ENCODE measurements at regions not wholly inside any gene's neighbourhood (a gene's known extent, or its start where the extent isn't known, plus 50 kb on each side); places are given as distances from the start of the nearest gene placed in this dataset.
"Not testable (repeated sequence)": the region's sequence is repeated elsewhere in the genome, so short reads cannot be mapped to it uniquely, and the experiment has no call there.

GRCh38 chr17:56690441-56691291 lies 97.2 kb downstream of the NOG start:
- DNase-seq (ENCODE audit: low read depth): no peak

DNA sequence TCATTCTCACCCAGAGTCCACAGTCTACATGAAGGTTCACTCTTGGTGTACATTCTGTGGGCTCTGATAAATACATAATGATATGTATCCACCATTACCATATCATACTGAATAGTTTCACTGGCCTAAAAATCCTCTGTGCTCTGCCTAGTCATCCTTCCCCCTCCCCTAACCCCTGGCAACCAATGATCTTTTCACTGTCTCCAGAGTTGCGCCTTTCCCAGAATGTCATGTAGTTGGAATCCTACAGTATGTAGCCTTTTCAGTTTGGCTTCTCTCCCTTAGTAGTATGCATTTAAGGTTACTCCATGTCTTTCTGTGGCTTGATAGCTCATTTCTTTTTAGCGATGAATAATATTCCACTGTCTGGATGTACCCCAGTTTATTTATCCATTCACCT lies 101.3 kb downstream of the NOG start:
- DNase-seq (ENCODE audit: low read depth): no peak

- DNase-seq (ENCODE audit: low read depth): no peak
These were observed 103.7 kb downstream of the NOG start for GRCh38 chr17:56697190-56697589.

DNA sequence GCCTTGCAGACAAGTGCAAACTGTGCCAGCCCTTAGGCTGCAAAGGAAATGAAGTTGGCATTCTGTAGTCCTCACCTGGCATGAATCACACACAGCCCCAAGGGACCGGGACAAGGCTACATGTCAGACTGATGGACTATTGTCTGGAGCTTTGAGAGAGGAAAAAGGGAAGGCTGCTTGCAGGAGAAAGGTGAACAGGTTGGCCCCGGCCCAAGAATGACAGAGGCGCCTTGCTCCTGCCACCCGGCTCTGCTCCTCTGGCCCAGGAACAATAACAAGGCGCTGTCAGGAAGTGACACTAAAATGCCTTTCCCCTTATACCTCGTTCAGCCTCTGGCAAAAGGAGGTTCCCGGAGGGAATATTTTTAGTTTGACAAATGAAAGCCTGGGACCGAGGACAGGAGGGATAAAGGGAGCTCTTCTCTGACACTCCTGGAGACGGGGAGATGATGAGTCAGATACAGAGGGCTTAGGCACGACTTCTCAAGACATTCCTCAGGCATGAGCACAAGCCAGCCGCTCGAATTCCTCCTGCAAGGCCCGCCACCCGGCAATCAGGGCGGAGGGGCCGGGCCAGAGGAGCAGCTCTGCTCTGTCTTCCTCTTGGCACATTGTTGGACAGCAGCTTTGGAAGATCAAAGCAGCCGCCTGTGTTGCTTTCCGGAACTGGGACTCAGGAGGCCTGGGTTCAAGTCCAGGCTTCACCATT lies 105.8 kb downstream of the NOG start:
- DNase-seq (ENCODE audit: low read depth): no peak

DNA sequence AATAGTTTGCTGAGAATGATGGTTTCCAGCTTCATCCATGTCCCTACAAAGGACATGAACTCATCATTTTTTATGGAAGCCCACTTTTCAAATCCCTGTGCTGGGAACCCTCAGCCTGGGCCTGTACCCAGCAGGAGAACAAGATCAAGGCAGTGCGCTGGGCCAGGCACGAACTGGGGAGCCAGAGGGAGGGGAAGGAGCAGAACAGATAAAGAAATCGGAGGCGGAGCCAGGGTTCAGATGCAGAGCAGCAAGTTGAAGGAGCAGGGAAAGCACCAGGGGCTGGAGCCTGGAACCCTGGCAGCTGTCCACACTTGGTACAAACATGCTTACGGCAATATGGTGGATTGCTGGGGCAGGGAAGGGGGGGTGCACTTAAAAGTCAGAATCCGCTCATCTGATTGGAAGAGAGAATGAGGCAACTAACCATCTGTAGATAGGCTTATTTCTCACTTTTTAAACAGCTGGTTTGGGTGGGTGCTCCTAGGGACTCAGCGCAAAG lies 107.5 kb downstream of the NOG start:
- no peak for DNase-seq (ENCODE audit: low read depth)

GRCh38 chr17:56707312-56708219 lies 114.1 kb downstream of the NOG start:
- DNase-seq (ENCODE audit: low read depth): no peak

DNA sequence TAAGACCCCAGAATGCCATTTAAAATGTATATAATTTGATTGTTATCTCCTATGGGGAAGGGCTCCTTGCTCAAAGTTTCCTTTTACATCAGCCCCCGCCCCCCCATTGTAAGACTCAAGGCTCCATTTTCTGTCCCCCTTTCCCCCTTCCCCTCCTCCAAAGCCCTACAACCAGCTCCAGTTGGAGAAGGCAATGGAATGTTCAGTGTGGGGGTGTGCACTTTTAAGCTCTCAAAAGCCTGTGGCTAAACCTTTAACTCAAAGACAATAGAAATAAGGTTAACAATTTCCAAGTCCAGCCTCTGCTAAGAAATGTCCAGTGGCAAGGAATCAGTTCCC lies 114.7 kb downstream of the NOG start:
- DNase-seq (ENCODE audit: low read depth): no peak

DNA sequence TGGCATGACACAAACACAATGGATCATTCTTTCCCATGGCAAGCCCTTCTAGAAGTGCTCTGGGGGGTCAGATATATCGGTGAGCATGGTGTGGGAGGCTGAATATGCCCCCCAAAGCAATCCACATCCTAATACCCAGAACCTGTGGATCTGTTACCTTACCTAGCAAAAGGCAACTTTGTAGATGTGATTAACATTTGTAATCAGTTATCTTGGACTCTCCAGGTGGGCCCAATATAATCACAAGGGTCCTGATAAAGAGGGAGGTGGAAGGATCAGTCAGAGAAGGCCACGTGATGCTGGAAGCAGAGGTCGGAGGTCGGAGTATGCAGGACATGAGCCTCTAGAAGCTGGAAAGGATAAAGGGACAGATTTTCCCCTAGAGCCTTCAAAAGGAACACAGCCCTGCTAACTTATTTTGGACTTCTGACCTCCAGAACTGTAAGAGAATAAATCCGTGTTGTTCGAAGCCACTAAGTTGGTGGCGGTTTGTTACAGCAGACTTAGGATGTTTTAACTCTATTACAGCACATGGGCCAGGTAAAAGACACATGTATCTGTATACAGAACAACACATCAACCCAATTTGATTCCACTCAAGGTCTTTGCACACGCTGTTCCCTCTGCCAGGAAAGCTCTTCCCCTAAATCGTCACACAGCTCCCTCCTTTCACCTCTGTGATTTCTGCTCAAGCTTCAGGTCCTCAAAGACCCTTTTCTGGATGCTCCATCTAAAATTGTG lies 115.3 kb downstream of the NOG start:
- no peak for DNase-seq (ENCODE audit: low read depth)

- DNase-seq (ENCODE audit: low read depth): no peak
These were observed 117.5 kb downstream of the NOG start for GRCh38 chr17:56710986-56711385.

DNA sequence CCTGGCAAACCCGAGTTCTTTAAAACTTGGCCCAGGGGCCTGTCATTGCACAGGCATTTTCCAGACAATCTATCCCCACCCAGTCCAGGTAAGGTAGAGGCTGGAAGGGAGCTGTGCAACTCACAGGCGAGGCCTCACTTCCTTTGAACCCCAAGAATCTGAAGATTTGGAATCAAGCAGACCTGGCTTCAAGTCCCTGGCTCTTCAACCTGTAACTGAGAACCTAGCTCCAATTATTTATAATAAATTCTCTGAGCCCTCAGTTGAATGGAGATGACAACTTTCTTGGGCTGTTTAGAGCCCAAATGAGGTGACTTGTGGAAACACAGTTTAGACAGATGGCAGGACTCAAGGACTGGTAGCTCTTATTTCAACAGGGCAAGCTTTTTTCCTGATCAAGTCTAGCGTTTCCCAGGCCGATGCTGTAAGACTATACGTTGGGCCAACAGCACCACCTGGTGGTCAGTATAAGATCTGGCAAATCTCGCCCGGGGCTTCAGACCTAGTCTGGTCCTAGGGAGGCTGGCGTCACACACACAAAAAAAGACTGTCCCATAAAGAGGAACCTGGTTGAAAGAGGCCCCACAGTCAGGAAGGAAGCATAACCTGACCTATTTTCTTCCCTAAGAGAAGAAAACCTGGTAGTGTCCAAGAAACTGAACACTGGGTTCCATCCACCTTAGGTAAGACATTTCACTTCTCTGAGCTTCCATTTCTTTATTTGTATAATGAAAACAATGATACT lies 117.9 kb downstream of the C17orf67 start:
- DNase-seq (ENCODE audit: low read depth): peak; percentile 57

GRCh38 chr17:56717471-56717870 lies 116.2 kb downstream of the C17orf67 start:
- no peak for DNase-seq (ENCODE audit: low read depth)

GRCh38 chr17:56718515-56718914 lies 115.2 kb downstream of the C17orf67 start:
- DNase-seq (ENCODE audit: low read depth): no peak

GRCh38 chr17:56723421-56723820 lies 110.3 kb downstream of the C17orf67 start:
- no peak for DNase-seq (ENCODE audit: low read depth)

DNA sequence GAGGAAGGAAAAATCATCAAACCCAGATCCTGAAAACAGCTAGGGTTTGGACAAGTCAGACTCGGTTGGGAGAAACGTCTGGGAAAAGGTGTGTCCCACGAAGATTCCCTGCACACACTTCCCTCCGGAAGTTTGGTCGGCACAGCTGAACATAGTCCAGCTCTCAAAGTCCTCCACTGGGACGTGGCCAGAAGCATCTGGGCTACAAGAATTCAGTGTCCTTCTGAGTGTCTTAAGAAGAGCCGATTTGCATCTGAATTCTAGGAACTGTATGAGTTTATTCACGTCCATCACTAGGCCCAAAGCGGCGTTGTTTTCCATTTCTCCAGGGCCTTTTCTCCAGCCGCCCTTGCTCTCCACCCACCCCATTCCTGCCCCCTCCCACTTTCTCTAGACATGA lies 109.1 kb downstream of the C17orf67 start:
- DNase-seq (ENCODE audit: low read depth): no peak

DNA sequence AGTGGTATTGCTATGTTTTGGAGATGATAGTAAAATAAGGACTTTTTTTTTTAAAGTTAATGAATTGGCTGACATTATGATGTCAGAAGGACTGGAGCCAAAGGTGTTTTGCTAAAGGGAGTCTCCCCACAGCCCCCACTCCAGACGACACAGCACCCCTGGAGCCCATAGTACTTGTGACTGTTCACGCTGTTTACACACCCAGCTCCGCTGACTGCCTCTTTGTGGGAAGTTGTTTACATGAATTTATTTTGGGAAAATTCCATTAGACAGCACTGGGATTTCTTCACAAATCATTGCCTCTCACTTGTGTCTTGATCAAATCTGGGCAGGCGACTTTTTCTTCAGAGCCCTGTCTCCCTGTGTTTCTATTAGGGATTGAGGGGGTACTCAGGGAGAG lies 108.6 kb downstream of the C17orf67 start:
- DNase-seq (ENCODE audit: low read depth): no peak

- DNase-seq (ENCODE audit: low read depth): no peak
These were observed 105.7 kb downstream of the C17orf67 start for GRCh38 chr17:56727876-56728617.

GRCh38 chr17:56731096-56731495 lies 102.6 kb downstream of the C17orf67 start:
- not testable (repeated sequence) for DNase-seq (ENCODE audit: low read depth)

GRCh38 chr17:56733833-56734232 lies 99.9 kb downstream of the C17orf67 start:
- no peak for DNase-seq (ENCODE audit: low read depth)

DNA sequence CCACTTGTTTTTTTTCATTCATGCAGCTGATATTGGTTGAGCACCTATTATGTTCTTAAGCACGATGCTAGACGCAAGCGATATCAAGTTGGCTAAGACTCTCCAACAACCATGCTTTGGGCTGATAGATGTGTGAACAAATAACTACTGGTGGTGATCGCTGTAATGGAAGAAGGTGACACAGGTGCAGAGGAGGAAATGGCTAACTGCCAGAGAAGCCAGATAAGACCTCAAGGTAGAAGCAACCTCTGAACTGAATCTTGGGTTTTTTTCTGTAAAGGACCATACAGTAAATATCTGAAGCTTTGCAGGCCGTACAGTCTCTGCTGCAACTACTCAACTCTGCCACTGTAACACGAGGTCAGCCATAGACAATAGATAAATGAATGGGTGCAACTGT lies 97.9 kb downstream of the C17orf67 start:
- DNase-seq (ENCODE audit: low read depth): no peak
